ENCODE measurements at regions not wholly inside any gene's neighbourhood (a gene's known extent, or its start where the extent isn't known, plus 50 kb on each side); places are given as distances from the start of the nearest gene placed in this dataset.

- no peak overlapping the region for H3K4me3 ChIP-seq (ENCODE audit: low read depth, low read length)
- peak; percentile 11 for TF ChIP-seq CTCF (IDR thresholded peaks at IDR 0.05; ENCODE audit: low read depth, low read length)
- peak; percentile 65 for DNase-seq (ENCODE audit: low read depth, low spot score)
- in situ Hi-C loops (cut with HindIII; ENCODE audit: low sequenced_read_pairs) = no loop called here
Observed at GRCh38 chr2:48107326-48107925, 201.1 kb upstream of the FBXO11 start.

- in situ Hi-C loops (cut with HindIII; ENCODE audit: low sequenced_read_pairs) = no loop called here
- TF ChIP-seq CTCF (IDR thresholded peaks at IDR 0.05; ENCODE audit: low read depth, low read length) = no peak
- DNase-seq (ENCODE audit: low read depth, low spot score) = no peak
- no peak overlapping the region for H3K4me3 ChIP-seq (ENCODE audit: low read depth, low read length)
Observed at GRCh38 chr2:48108455-48108854, 202.2 kb upstream of the FBXO11 start.

- no peak for DNase-seq (ENCODE audit: low read depth, low spot score)
Observed at GRCh38 chr2:48109491-48110204, 203.3 kb upstream of the FBXO11 start.

GRCh38 chr2:48110492-48110891 lies 204.0 kb upstream of the FOXN2 start:
- in situ Hi-C loops (cut with HindIII; ENCODE audit: low sequenced_read_pairs) = no loop called here
- no peak for DNase-seq (ENCODE audit: low read depth, low spot score)
- no peak for TF ChIP-seq CTCF (IDR thresholded peaks at IDR 0.05; ENCODE audit: low read depth, low read length)
- no peak overlapping the region for H3K4me3 ChIP-seq (ENCODE audit: low read depth, low read length)

More at GRCh38 chr2:48109491-48110204, 203.3 kb upstream of the FBXO11 start:
- no peak for TF ChIP-seq CTCF (IDR thresholded peaks at IDR 0.05; ENCODE audit: low read depth, low read length)
- in situ Hi-C loops (cut with HindIII; ENCODE audit: low sequenced_read_pairs) = no loop called here
- no peak overlapping the region for H3K4me3 ChIP-seq (ENCODE audit: low read depth, low read length)

- in situ Hi-C loops (cut with HindIII; ENCODE audit: low sequenced_read_pairs) = no loop called here
- DNase-seq (ENCODE audit: low read depth, low spot score) = peak; percentile 7
- no peak for TF ChIP-seq CTCF (IDR thresholded peaks at IDR 0.05; ENCODE audit: low read depth, low read length)
- H3K4me3 ChIP-seq (ENCODE audit: low read depth, low read length) = no peak overlapping the region
Observed at GRCh38 chr2:48112911-48113680, 201.4 kb upstream of the FOXN2 start.

- H3K4me3 ChIP-seq (ENCODE audit: low read depth, low read length) = no peak overlapping the region
- TF ChIP-seq CTCF (IDR thresholded peaks at IDR 0.05; ENCODE audit: low read depth, low read length) = no peak
- in situ Hi-C loops (cut with HindIII; ENCODE audit: low sequenced_read_pairs) = no loop called here
- no peak for DNase-seq (ENCODE audit: low read depth, low spot score)
Observed at GRCh38 chr2:48113767-48114166, 200.7 kb upstream of the FOXN2 start.
